HEK293 (cell line): ENCODE measurements at regions not wholly inside any gene's neighbourhood (a gene's known extent, or its start where the extent isn't known, plus 50 kb on each side); places are given as distances from the start of the nearest gene placed in this dataset.
"Not testable (repeated sequence)": the region's sequence is repeated elsewhere in the genome, so short reads cannot be mapped to it uniquely, and the experiment has no call there.

ENCODE experiments used
- CTCF ChIA-PET: fragments of 350-600 bp; formaldehyde crosslinking; extraction: SDS; loops from one replicate; lab custom pipeline; 2021; ENCODE audit warnings: antibody characterized with exemption; lab: Yijun Ruan, JAX
- POLR2A ChIA-PET: fragments of 300-600 bp; formaldehyde crosslinking; extraction: SDS; loops from one replicate; lab custom pipeline; 2020; ENCODE audit warnings: antibody characterized with exemption, inconsistent platforms; lab: Yijun Ruan, JAX
- H3K27ac ChIP-seq: fragments of 200-500 bp; sonication (Bioruptor generic); 2 replicates; pipeline ENCODE4 v1.5.1; 2014; ENCODE audit warnings: low read depth, low read length, control low read depth, inconsistent platforms; ENCODE audit errors: extremely low read depth
- H3K36me3 ChIP-seq, 2 experiments: fragments of 200-500 bp in 1 of 2; sonication (Bioruptor generic) in 1 of 2; 1 replicate in 1 of 2; 2 replicates in 1 of 2; pipeline ENCODE4 v1.5.1; 2014 to 2017; ENCODE audit warnings: inconsistent platforms in 2 of 2, low read length in 2 of 2; ENCODE audit not compliant: control insufficient read depth in 2 of 2, insufficient read depth in 1 of 2
- H3K4me1 ChIP-seq: fragments of 200-500 bp; sonication (Bioruptor generic); 2 replicates; pipeline ENCODE4 v1.5.1; 2014; ENCODE audit warnings: mild to moderate bottlenecking, low read length, inconsistent platforms; ENCODE audit not compliant: control insufficient read depth, insufficient read depth
- H3K4me3 ChIP-seq: 2 replicates; pipeline ENCODE4 v1.5.1; 2011; ENCODE audit warnings: low read depth, mild to moderate bottlenecking, control low read depth, low read length, moderate library complexity
- H3K9me3 ChIP-seq: fragments of 200-500 bp; sonication (Bioruptor generic); 2 replicates; pipeline ENCODE4 v1.5.1; 2014; ENCODE audit warnings: low read depth, low read length, inconsistent platforms; ENCODE audit not compliant: control insufficient read depth, insufficient read depth
- KLF8 ChIP-seq: fragments of 450-650 bp; formaldehyde crosslinking; IDR thresholded peaks from 2 replicates; pipeline ENCODE4 v1.5.1; 2016; ENCODE audit warnings: missing biosample characterization, missing genetic modification characterization
- SP3 ChIP-seq: fragments of 450-650 bp; formaldehyde crosslinking; IDR thresholded peaks from 2 replicates; pipeline ENCODE4 v1.5.1; 2016; ENCODE audit warnings: missing biosample characterization, missing genetic modification characterization
- ZBTB1 ChIP-seq: fragments of 450-650 bp; formaldehyde crosslinking; IDR thresholded peaks from 2 replicates; pipeline ENCODE4 v1.5.1; 2016; ENCODE audit warnings: missing biosample characterization, missing genetic modification characterization
- ZFP37 ChIP-seq: fragments of 450-650 bp; formaldehyde crosslinking; IDR thresholded peaks from 2 replicates; pipeline ENCODE4 v1.5.1; 2016; ENCODE audit warnings: missing biosample characterization, missing genetic modification characterization
- ZNF133 ChIP-seq: fragments of 450-650 bp; formaldehyde crosslinking; IDR thresholded peaks from 2 replicates; pipeline ENCODE4 v1.5.1; 2016; ENCODE audit warnings: missing biosample characterization, missing genetic modification characterization
- ZNF138 ChIP-seq: fragments of 450-650 bp; formaldehyde crosslinking; IDR thresholded peaks from 2 replicates; pipeline ENCODE4 v1.5.1; 2016; ENCODE audit warnings: missing biosample characterization, missing genetic modification characterization, borderline replicate concordance
- ZNF140 ChIP-seq: fragments of 450-650 bp; formaldehyde crosslinking; IDR thresholded peaks from 2 replicates; pipeline ENCODE4 v1.5.1; 2016; ENCODE audit warnings: missing biosample characterization, missing genetic modification characterization
- ZNF146 ChIP-seq: fragments of 450-650 bp; formaldehyde crosslinking; IDR thresholded peaks from 2 replicates; pipeline ENCODE4 v1.5.1; 2016; ENCODE audit warnings: missing biosample characterization, missing genetic modification characterization
- ZNF23 ChIP-seq: fragments of 450-650 bp; formaldehyde crosslinking; IDR thresholded peaks from 2 replicates; pipeline ENCODE4 v1.5.1; 2016; ENCODE audit warnings: missing biosample characterization, missing genetic modification characterization, borderline replicate concordance
- ZNF248 ChIP-seq: fragments of 450-650 bp; formaldehyde crosslinking; IDR thresholded peaks from 2 replicates; pipeline ENCODE4 v1.5.1; 2017; ENCODE audit warnings: missing biosample characterization, missing genetic modification characterization
- ZNF274 ChIP-seq, 2 experiments: fragments of 200-500 bp in 1 of 2; fragments of 450-650 bp in 1 of 2; sonication (Bioruptor generic) in 1 of 2; formaldehyde crosslinking in 1 of 2; IDR thresholded peaks; 2 replicates each; pipeline versions ENCODE4 v1.5.1 to v1.6.1; 2014 to 2016; ENCODE audit warnings: borderline replicate concordance in 1 of 2, inconsistent platforms in 1 of 2, low read length in 1 of 2, missing biosample characterization in 1 of 2, missing genetic modification characterization in 1 of 2
- ZNF292 ChIP-seq: fragments of 450-650 bp; formaldehyde crosslinking; IDR thresholded peaks from 2 replicates; pipeline ENCODE4 v1.5.1; 2016; ENCODE audit warnings: low read depth, missing biosample characterization, missing genetic modification characterization, borderline replicate concordance
- ZNF324 ChIP-seq: fragments of 450-650 bp; formaldehyde crosslinking; IDR thresholded peaks from 2 replicates; pipeline ENCODE4 v1.5.1; 2016; ENCODE audit warnings: missing biosample characterization, missing genetic modification characterization
- ZNF335 ChIP-seq: fragments of 450-650 bp; formaldehyde crosslinking; conservative IDR thresholded peaks from 2 replicates; pipeline ENCODE4 v1.5.1; 2016; ENCODE audit warnings: missing biosample characterization, missing genetic modification characterization
- ZNF350 ChIP-seq: fragments of 450-650 bp; formaldehyde crosslinking; IDR thresholded peaks from 2 replicates; pipeline ENCODE4 v1.5.0; 2017; ENCODE audit warnings: missing biosample characterization, mild to moderate bottlenecking, missing genetic modification characterization
- ZNF426 ChIP-seq: fragments of 450-650 bp; formaldehyde crosslinking; IDR thresholded peaks from 2 replicates; pipeline ENCODE4 v1.5.1; 2017; ENCODE audit warnings: missing biosample characterization, missing genetic modification characterization, mild to moderate bottlenecking, inconsistent platforms, moderate library complexity
- ZNF544 ChIP-seq: fragments of 450-650 bp; formaldehyde crosslinking; IDR thresholded peaks from 2 replicates; pipeline ENCODE4 v1.5.0; 2017; ENCODE audit warnings: missing biosample characterization, missing genetic modification characterization
- ZNF558 ChIP-seq: fragments of 450-650 bp; formaldehyde crosslinking; IDR thresholded peaks from 2 replicates; pipeline ENCODE4 v1.5.1; 2016; ENCODE audit warnings: missing biosample characterization, missing genetic modification characterization
- ZNF560 ChIP-seq: fragments of 450-650 bp; formaldehyde crosslinking; IDR thresholded peaks from 2 replicates; pipeline ENCODE4 v1.5.1; 2017; ENCODE audit warnings: missing biosample characterization, missing genetic modification characterization, borderline replicate concordance
- ZNF596 ChIP-seq: fragments of 450-650 bp; IDR thresholded peaks from 2 replicates; pipeline ENCODE4 v1.5.0; 2018; ENCODE audit warnings: missing biosample characterization, mild to moderate bottlenecking, missing genetic modification characterization, moderate library complexity
- ZNF654 ChIP-seq: fragments of 450-650 bp; formaldehyde crosslinking; IDR thresholded peaks from 2 replicates; pipeline ENCODE4 v1.5.1; 2016; ENCODE audit warnings: low read depth, missing biosample characterization, missing genetic modification characterization
- ZNF658 ChIP-seq: fragments of 450-650 bp; formaldehyde crosslinking; IDR thresholded peaks from 2 replicates; pipeline ENCODE4; 2016; ENCODE audit warnings: missing biosample characterization, missing genetic modification characterization
- ZNF664 ChIP-seq: fragments of 450-650 bp; formaldehyde crosslinking; IDR thresholded peaks from 2 replicates; pipeline ENCODE4 v1.5.1; 2016; ENCODE audit warnings: missing biosample characterization, missing genetic modification characterization
- ZNF701 ChIP-seq: fragments of 450-650 bp; formaldehyde crosslinking; IDR thresholded peaks from 2 replicates; pipeline ENCODE4 v1.5.1; 2016; ENCODE audit warnings: missing biosample characterization, missing genetic modification characterization
- ZNF777 ChIP-seq: fragments of 450-650 bp; formaldehyde crosslinking; IDR thresholded peaks from 2 replicates; pipeline ENCODE4 v1.5.1; 2017; ENCODE audit warnings: missing biosample characterization, missing genetic modification characterization, borderline replicate concordance
- ZNF792 ChIP-seq: fragments of 450-650 bp; formaldehyde crosslinking; IDR thresholded peaks from 2 replicates; pipeline ENCODE4 v1.5.1; 2016; ENCODE audit warnings: missing biosample characterization, missing genetic modification characterization
- ZNF830 ChIP-seq: fragments of 450-650 bp; IDR thresholded peaks from 2 replicates; pipeline ENCODE4 v1.5.0; 2018; ENCODE audit warnings: missing biosample characterization, missing genetic modification characterization, low read depth, mild to moderate bottlenecking, moderate library complexity
- ZSCAN30 ChIP-seq: fragments of 450-650 bp; IDR thresholded peaks from 2 replicates; pipeline ENCODE4 v1.5.1; 2018; ENCODE audit warnings: missing biosample characterization, mild to moderate bottlenecking, missing genetic modification characterization, moderate library complexity
- TF ChIP-seq, protein P1 (sequence below): fragments of 450-650 bp; formaldehyde crosslinking; IDR thresholded peaks from 2 replicates; pipeline ENCODE4 v1.5.1; 2016; ENCODE audit warnings: missing biosample characterization, missing genetic modification characterization
- TF ChIP-seq, protein P2 (sequence below): fragments of 450-650 bp; formaldehyde crosslinking; IDR thresholded peaks from 2 replicates; pipeline ENCODE4 v1.5.1; 2016; ENCODE audit warnings: missing biosample characterization, missing genetic modification characterization
- TF ChIP-seq, protein P3 (sequence below): fragments of 450-650 bp; formaldehyde crosslinking; IDR thresholded peaks from 2 replicates; pipeline ENCODE4 v1.5.1; 2016; ENCODE audit warnings: missing biosample characterization, missing genetic modification characterization

DNA sequence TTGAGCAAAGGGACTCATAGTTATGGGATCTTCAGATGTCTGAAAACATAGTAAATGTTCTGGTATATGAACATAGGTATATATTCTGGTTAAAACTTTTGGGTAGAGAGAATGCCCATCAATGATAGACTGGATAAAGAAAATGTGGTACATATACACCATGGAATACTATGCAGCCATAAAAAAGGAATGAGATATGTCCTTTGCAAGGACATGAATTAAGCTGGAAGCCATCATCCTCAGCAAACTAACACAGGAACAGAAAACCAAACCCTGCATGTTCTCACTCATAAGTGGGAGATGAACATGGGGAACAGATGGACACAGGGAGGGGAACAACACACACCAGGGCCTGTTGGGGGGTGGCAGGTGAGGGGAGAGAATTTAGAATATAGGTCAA is 171.0 kb upstream of the CCNH start:
- H3K4me3 ChIP-seq, H3K4me1 ChIP-seq, CTCF ChIA-PET, H3K9me3 ChIP-seq, H3K27ac ChIP-seq, H3K36me3 ChIP-seq, POLR2A ChIA-PET: not testable (repeated sequence)
- peak; percentile 85 for TF ChIP-seq ZNF146 (tag by site-specific recombination)
- TF ChIP-seq, protein P1, sequence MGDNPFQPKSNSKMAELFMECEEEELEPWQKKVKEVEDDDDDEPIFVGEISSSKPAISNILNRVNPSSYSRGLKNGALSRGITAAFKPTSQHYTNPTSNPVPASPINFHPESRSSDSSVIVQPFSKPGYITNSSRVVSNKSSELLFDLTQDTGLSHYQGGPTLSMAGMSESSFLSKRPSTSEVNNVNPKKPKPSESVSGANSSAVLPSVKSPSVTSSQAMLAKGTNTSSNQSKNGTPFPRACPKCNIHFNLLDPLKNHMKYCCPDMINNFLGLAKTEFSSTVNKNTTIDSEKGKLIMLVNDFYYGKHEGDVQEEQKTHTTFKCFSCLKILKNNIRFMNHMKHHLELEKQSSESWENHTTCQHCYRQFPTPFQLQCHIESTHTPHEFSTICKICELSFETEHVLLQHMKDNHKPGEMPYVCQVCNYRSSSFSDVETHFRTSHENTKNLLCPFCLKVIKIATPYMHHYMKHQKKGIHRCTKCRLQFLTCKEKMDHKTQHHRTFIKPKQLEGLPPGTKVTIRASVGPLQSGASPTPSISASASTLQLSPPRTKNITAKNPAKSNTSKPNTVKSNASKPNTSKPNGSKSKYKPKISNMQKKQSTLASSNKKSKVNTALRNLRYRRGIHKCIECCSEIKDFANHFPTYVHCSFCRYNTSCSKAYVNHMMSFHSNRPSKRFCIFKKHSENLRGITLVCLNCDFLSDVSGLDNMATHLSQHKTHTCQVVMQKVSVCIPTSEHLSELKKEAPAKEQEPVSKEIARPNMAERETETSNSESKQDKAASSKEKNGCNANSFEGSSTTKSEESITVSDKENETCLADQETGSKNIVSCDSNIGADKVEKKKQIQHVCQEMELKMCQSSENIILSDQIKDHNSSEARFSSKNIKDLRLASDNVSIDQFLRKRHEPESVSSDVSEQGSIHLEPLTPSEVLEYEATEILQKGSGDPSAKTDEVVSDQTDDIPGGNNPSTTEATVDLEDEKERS (tag by site-specific recombination) = peak; percentile 60; the same call in 1 of the 2 replicates

DNA sequence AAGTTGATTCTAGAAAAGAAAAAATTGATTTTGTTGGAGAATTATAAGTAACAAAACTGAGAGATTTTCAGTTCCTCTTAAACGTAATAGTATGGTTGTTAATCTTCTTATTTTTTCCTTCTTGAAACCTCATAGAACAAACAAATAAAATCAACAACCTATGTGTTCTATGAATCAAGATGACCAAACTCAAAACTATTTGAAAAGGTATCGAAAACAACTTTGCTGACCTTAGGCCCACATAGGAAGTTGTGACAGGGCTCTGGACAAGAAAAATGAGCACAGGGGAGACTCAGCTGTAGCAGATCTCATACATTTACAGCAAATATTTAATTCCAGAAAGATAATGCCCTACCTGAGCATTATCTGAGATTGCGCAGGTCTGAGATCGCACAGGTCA is 169.4 kb upstream of the CCNH start:
- ChIA-PET CTCF (no interaction called here), POLR2A (no interaction called here)
- Histone ChIP-seq H3K36me3 (no peaks in the 10 kb centered on the region), H3K4me3 (no peak overlapping the region), H3K9me3 (no peaks in the 10 kb centered on the region), H3K4me1 (no peaks in the 10 kb centered on the region), H3K27ac (no peak overlapping the region)
- TF ChIP-seq ZNF792 (tag by site-specific recombination) (no peak), ZSCAN30 (tag by site-specific recombination) (no peak), ZNF558 (tag by site-specific recombination) (no peak), ZNF23 (no peak), ZNF248 (tag by site-specific recombination) (no peak), ZNF324 (tag by site-specific recombination) (no peak), ZNF777 (tag by site-specific recombination) (no peak), ZNF138 (tag by site-specific recombination) (no peak), ZNF658 (no peak), ZFP37 (tag by site-specific recombination) (no peak), ZNF274 (IDR thresholded peaks at IDR 0.05; ENCODE audit: low read length) (no peak), ZNF274 (tag by site-specific recombination; IDR thresholded peaks at IDR 0.05; ENCODE audit: borderline replicate concordance) (no peak), ZNF292 (tag by site-specific recombination) (no peak), ZNF426 (tag by site-specific recombination) (no peak), ZNF140 (tag by site-specific recombination) (no peak), ZNF596 (tag by site-specific recombination) (no peak), ZNF654 (no peak)

DNA sequence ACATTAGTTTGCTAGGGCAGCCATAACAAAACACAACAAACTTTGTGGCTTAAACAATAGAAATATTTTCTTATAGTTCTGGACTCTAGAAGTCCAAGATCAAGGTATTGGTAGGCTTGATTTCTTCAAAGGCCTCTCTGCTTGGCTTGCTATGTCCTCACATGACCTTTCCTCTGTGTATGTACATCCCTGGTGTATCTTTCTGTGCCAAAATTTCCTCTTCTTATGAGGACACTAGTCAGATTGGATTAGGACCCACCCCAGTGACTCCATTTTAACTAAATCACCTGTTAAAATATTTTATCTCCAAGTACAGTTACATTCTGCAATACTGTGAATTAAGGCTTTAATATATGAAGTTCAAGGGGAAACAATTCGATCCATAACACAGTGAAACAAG is 168.9 kb upstream of the CCNH start:
- no peaks in the 10 kb centered on the region for H3K4me1 ChIP-seq
- no peaks in the 10 kb centered on the region for H3K36me3 ChIP-seq
- no peak overlapping the region for H3K4me3 ChIP-seq
- CTCF ChIA-PET = no interaction called here
- no peak overlapping the region for H3K27ac ChIP-seq
- POLR2A ChIA-PET = no interaction called here
- H3K9me3 ChIP-seq = no peaks in the 10 kb centered on the region
- no peak for TF ChIP-seq ZNF274 (IDR thresholded peaks at IDR 0.05; ENCODE audit: low read length)
- TF ChIP-seq ZNF274 (tag by site-specific recombination; IDR thresholded peaks at IDR 0.05; ENCODE audit: borderline replicate concordance) = no peak
- TF ChIP-seq, protein P2, sequence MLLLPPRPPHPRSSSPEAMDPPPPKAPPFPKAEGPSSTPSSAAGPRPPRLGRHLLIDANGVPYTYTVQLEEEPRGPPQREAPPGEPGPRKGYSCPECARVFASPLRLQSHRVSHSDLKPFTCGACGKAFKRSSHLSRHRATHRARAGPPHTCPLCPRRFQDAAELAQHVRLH (tag by site-specific recombination) = no peak
- no peak for TF ChIP-seq ZNF350 (tag by site-specific recombination)
- TF ChIP-seq ZNF133 (tag by site-specific recombination) = no peak
- TF ChIP-seq, protein P3, sequence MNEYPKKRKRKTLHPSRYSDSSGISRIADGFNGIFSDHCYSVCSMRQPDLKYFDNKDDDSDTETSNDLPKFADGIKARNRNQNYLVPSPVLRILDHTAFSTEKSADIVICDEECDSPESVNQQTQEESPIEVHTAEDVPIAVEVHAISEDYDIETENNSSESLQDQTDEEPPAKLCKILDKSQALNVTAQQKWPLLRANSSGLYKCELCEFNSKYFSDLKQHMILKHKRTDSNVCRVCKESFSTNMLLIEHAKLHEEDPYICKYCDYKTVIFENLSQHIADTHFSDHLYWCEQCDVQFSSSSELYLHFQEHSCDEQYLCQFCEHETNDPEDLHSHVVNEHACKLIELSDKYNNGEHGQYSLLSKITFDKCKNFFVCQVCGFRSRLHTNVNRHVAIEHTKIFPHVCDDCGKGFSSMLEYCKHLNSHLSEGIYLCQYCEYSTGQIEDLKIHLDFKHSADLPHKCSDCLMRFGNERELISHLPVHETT (tag by site-specific recombination) = no peak
- TF ChIP-seq ZNF701 (tag by site-specific recombination) = no peak
- TF ChIP-seq ZNF544 (tag by site-specific recombination) = no peak
- no peak for TF ChIP-seq ZNF560 (tag by site-specific recombination)
- TF ChIP-seq ZNF335 (tag by site-specific recombination) = no peak
- no peak for TF ChIP-seq SP3 (tag by site-specific recombination)
- no peak for TF ChIP-seq ZNF830 (tag by site-specific recombination)
- no peak for TF ChIP-seq ZNF664 (tag by site-specific recombination)
- no peak for TF ChIP-seq ZBTB1 (tag by site-specific recombination)
- no peak for TF ChIP-seq KLF8 (tag by site-specific recombination)
